Large intestine (tissue), 3 donors: ENCODE measurements at regions not wholly inside any gene's neighbourhood (a gene's known extent, or its start where the extent isn't known, plus 50 kb on each side); places are given as distances from the start of the nearest gene placed in this dataset.
"Not testable (repeated sequence)": the region's sequence is repeated elsewhere in the genome, so short reads cannot be mapped to it uniquely, and the experiment has no call there.

Experiments
- DNase-seq, 2 donors: peaks; one replicate each; pipeline versions ENCODE4 v3.0.0 to v3.0.0-alpha.2; 2013
- H3K27ac ChIP-seq: one replicate; pipeline ENCODE4 v1.5.1; 2013; ENCODE audit warnings: low read length
- H3K27me3 ChIP-seq: 2 replicates; pipeline ENCODE4 v1.6.1; 2013; ENCODE audit warnings: low read length; ENCODE audit not compliant: control insufficient read depth, insufficient read depth
- H3K36me3 ChIP-seq: 2 replicates; pipeline ENCODE4 v1.6.1; 2013; ENCODE audit warnings: low read length; ENCODE audit not compliant: control insufficient read depth, insufficient read depth
- H3K4me1 ChIP-seq: one replicate; pipeline ENCODE4 v1.6.1; 2013; ENCODE audit warnings: low read length; ENCODE audit not compliant: control insufficient read depth, insufficient read depth
- H3K4me3 ChIP-seq: one replicate; pipeline ENCODE4 v1.5.1; 2013; ENCODE audit warnings: low read length
- H3K9me3 ChIP-seq: one replicate; pipeline ENCODE4 v1.6.1; 2013; ENCODE audit warnings: mild to moderate bottlenecking, low read depth, low read length, moderate library complexity; ENCODE audit not compliant: control insufficient read depth
- WGBS: methylation state at CpG from one replicate; pipeline ENCODE4 v1.1.5; 2013; ENCODE audit warnings: low lambda C conversion rate; ENCODE audit not compliant: insufficient coverage; 5-methylcytosine and 5-hydroxymethylcytosine counted together

- H3K4me1 ChIP-seq, H3K27ac ChIP-seq, H3K4me3 ChIP-seq, H3K36me3 ChIP-seq, H3K27me3 ChIP-seq, DNase-seq, H3K9me3 ChIP-seq: not testable (repeated sequence)
- no CpG with 5 or more reads among the region's 5 CpGs for WGBS
Measured at GRCh38 chr12:33920460-33920859, 101.8 kb upstream of the ALG10 start.

- DNase-seq = no peak
- Histone ChIP-seq H3K36me3 (no peaks in the 10 kb centered on the region), H3K4me3 (no peak overlapping the region), H3K9me3 (peaks cover 4% of the 10 kb centered on the region), H3K4me1 (no peaks in the 10 kb centered on the region), H3K27ac (no peak overlapping the region), H3K27me3 (no peaks in the 10 kb centered on the region)
- WGBS = no CpG with 5 or more reads among the region's 3 CpGs
Measured at GRCh38 chr12:33926095-33926494, 96.2 kb upstream of the ALG10 start.

- H3K27me3 ChIP-seq, H3K36me3 ChIP-seq, H3K4me1 ChIP-seq, H3K9me3 ChIP-seq, DNase-seq, H3K4me3 ChIP-seq, H3K27ac ChIP-seq: not testable (repeated sequence)
- 80% methylated on average over 1 of the region's 1 CpG for WGBS
Measured at GRCh38 chr12:33937669-33938068, 84.6 kb upstream of the ALG10 start.

GRCh38 chr12:33942172-33942571 is 80.1 kb upstream of the ALG10 start:
- Histone ChIP-seq H3K9me3 (no peaks in the 10 kb centered on the region), H3K27me3 (no peaks in the 10 kb centered on the region), H3K27ac (no peak overlapping the region), H3K4me3 (no peak overlapping the region), H3K36me3 (no peaks in the 10 kb centered on the region), H3K4me1 (no peaks in the 10 kb centered on the region)
- DNase-seq = no peak
- 100% methylated on average over 1 of the region's 3 CpGs for WGBS

GRCh38 chr12:33944703-33945437 is 77.4 kb upstream of the ALG10 start:
- no peak for DNase-seq
- no peak overlapping the region for H3K27ac ChIP-seq
- H3K9me3 ChIP-seq = no peaks in the 10 kb centered on the region
- H3K4me3 ChIP-seq = no peak overlapping the region
- no peaks in the 10 kb centered on the region for H3K27me3 ChIP-seq
- 100% methylated on average over 2 of the region's 3 CpGs for WGBS
- H3K36me3 ChIP-seq = no peaks in the 10 kb centered on the region
- H3K4me1 ChIP-seq = no peaks in the 10 kb centered on the region

GRCh38 chr12:33945438-33945784 is 76.9 kb upstream of the ALG10 start:
- H3K4me1 ChIP-seq = no peaks in the 10 kb centered on the region

GRCh38 chr12:33966219-33966618 is 56.1 kb upstream of the ALG10 start:
- whole genome bisulfite sequencing = no CpG with 5 or more reads among the region's 7 CpGs

More at GRCh38 chr12:33945438-33945784, 76.9 kb upstream of the ALG10 start:
- no CpG with 5 or more reads among the region's 6 CpGs for WGBS
- Histone ChIP-seq H3K9me3 (no peaks in the 10 kb centered on the region), H3K27me3 (no peaks in the 10 kb centered on the region), H3K4me3 (no peak overlapping the region), H3K27ac (no peak overlapping the region), H3K36me3 (no peaks in the 10 kb centered on the region)
- no peak for DNase-seq

GRCh38 chr12:33967760-33968159 is 54.5 kb upstream of the ALG10 start:
- no CpG with 5 or more reads among the region's 1 CpG for WGBS

More at GRCh38 chr12:33966219-33966618, 56.1 kb upstream of the ALG10 start:
- not testable (repeated sequence) for H3K27me3 ChIP-seq, H3K4me1 ChIP-seq, H3K27ac ChIP-seq, DNase-seq, H3K4me3 ChIP-seq, H3K36me3 ChIP-seq, H3K9me3 ChIP-seq

More at GRCh38 chr12:33967760-33968159, 54.5 kb upstream of the ALG10 start:
- Histone ChIP-seq H3K4me1 (no peaks in the 10 kb centered on the region), H3K36me3 (no peaks in the 10 kb centered on the region), H3K27ac (no peak overlapping the region), H3K27me3 (no peaks in the 10 kb centered on the region), H3K4me3 (no peak overlapping the region), H3K9me3 (no peaks in the 10 kb centered on the region)
- no peak for DNase-seq
